ENCODE measurements at regions not wholly inside any gene's neighbourhood (a gene's known extent, or its start where the extent isn't known, plus 50 kb on each side); places are given as distances from the start of the nearest gene placed in this dataset.

GRCh38 chr5:104130320-104130719 is 567.7 kb upstream of the NUDT12 start:
- Histone ChIP-seq H4K8ac (replicated peaks; ENCODE audit: insufficient read length, low read depth, low read length) (no peak overlapping the region), H2BK20ac (ENCODE audit: low read depth, low read length, poor library complexity, severe bottlenecking) (no peak overlapping the region), H3K27me3 (ENCODE audit: insufficient read depth, low read length) (no peaks in the 10 kb centered on the region), H3K4me1 (ENCODE audit: insufficient read depth, low read length) (no peaks in the 10 kb centered on the region), H3K56ac (ENCODE audit: insufficient read length, low read depth, low read length) (no peak overlapping the region), H3K9ac (ENCODE audit: extremely low read depth, insufficient read length, low read length) (no peak overlapping the region), H3K4me2 (ENCODE audit: insufficient read depth, insufficient read length, low read length) (no peak overlapping the region), H2BK120ac (ENCODE audit: low read depth, low read length, poor library complexity, severe bottlenecking) (no peak overlapping the region), H3K27ac (ENCODE audit: insufficient read length, low read depth, low read length) (no peak overlapping the region), H3K23ac (ENCODE audit: insufficient read length, low read depth, low read length) (no peak overlapping the region), H3K9me3 (ENCODE audit: control insufficient read depth, low read depth, low read length) (no peaks in the 10 kb centered on the region), H3K23me2 (ENCODE audit: insufficient read length, low read depth, low read length, poor library complexity, severe bottlenecking) (no peaks in the 10 kb centered on the region), H2BK12ac (ENCODE audit: insufficient read length, low read depth, low read length) (no peak overlapping the region), H4K91ac (ENCODE audit: insufficient read length, low read depth, low read length) (no peak overlapping the region), H4K20me1 (ENCODE audit: control insufficient read depth, insufficient read depth, insufficient read length) (no peaks in the 10 kb centered on the region), H3K79me2 (ENCODE audit: insufficient read depth, low read length) (no peaks in the 10 kb centered on the region), H4K5ac (ENCODE audit: insufficient read length, low read depth, low read length) (no peak overlapping the region), H2AFZ (ENCODE audit: low read length) (no peak overlapping the region), H3T11ph (ENCODE audit: low read length) (no peak overlapping the region), H3K14ac (ENCODE audit: insufficient read depth, low read length) (no peak overlapping the region), H3K79me1 (ENCODE audit: insufficient read depth, low read depth, low read length, poor library complexity, severe bottlenecking) (no peaks in the 10 kb centered on the region), H2BK5ac (ENCODE audit: insufficient read length, low read length) (no peak overlapping the region), H2BK15ac (ENCODE audit: low read depth, low read length) (no peak overlapping the region), H3K18ac (ENCODE audit: insufficient read length, low read depth, low read length) (no peak overlapping the region), H2AK5ac (ENCODE audit: insufficient read length, low read length) (no peak overlapping the region), H3K4ac (ENCODE audit: low read depth, low read length) (no peak overlapping the region)
- Mint-ChIP-seq H3K27me3 (ENCODE audit: low read depth) (no peaks in the 10 kb centered on the region), H3K27ac (no peak overlapping the region), H3K36me3 (ENCODE audit: insufficient read depth in 1 of 3, low read depth in 3 of 3) (peaks cover 6 to 18% (median 11%) of the 10 kb centered on the region in 3 experiments), H3K4me1 (no peaks in the 10 kb centered on the region), H3K4me3 (no peak overlapping the region), H3K9me3 (peaks cover 17 to 18% of the 10 kb centered on the region in 2 experiments)
- TF ChIP-seq CTCF (conservative IDR thresholded peaks at IDR 0.05), result no peak
- WGBS (ENCODE audit: extremely low coverage, insufficient read length, low lambda C conversion rate), result no CpG with 5 or more reads among the region's 3 CpGs
- DNase-seq, result no peak
